ENCODE measurements at regions not wholly inside any gene's neighbourhood (a gene's known extent, or its start where the extent isn't known, plus 50 kb on each side); places are given as distances from the start of the nearest gene placed in this dataset.

DNA sequence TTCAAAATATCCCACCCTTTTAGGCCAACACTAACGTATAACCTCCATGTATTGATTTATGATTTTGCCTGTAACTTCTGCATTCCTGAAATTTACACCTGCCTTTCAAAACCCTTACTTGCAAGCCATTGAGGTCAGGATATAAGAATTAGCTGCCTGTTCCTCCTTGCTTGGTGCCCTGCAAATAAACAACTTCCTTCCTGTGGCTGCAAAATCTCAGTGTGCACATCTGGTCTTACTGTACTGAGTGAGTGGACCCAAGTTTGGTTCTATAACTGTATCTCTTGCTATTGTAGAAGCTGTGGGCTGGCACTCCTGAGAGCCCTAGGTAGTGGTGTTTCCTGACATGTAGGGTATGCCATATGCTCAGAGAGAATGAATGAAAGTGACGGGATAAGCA lies 191.1 kb upstream of the RASGRP1 start:
- Histone ChIP-seq H3K27ac (ENCODE audit: low read depth, low read length, poor library complexity, severe bottlenecking) (no peak overlapping the region), H4K20me1 (ENCODE audit: insufficient read depth, low read length) (no peaks in the 10 kb centered on the region), H3K4me2 (ENCODE audit: low read length) (no peak overlapping the region), H3K4me3 (ENCODE audit: low read depth, low read length, poor library complexity, severe bottlenecking) (no peak overlapping the region), H3K4me1 (ENCODE audit: insufficient read depth, low read length, poor library complexity, severe bottlenecking) (no peaks in the 10 kb centered on the region), H3K36me3 (ENCODE audit: insufficient read depth, low read length) (no peaks in the 10 kb centered on the region), H3K9me2 (ENCODE audit: insufficient read depth, low read length) (no peaks in the 10 kb centered on the region), H3K79me2 (ENCODE audit: insufficient read depth, low read depth, low read length) (no peaks in the 10 kb centered on the region), H3K9me3 (ENCODE audit: low read length) (no peaks in the 10 kb centered on the region), H2AFZ (ENCODE audit: low read length) (no peak overlapping the region)
- TF ChIP-seq, protein P1, sequence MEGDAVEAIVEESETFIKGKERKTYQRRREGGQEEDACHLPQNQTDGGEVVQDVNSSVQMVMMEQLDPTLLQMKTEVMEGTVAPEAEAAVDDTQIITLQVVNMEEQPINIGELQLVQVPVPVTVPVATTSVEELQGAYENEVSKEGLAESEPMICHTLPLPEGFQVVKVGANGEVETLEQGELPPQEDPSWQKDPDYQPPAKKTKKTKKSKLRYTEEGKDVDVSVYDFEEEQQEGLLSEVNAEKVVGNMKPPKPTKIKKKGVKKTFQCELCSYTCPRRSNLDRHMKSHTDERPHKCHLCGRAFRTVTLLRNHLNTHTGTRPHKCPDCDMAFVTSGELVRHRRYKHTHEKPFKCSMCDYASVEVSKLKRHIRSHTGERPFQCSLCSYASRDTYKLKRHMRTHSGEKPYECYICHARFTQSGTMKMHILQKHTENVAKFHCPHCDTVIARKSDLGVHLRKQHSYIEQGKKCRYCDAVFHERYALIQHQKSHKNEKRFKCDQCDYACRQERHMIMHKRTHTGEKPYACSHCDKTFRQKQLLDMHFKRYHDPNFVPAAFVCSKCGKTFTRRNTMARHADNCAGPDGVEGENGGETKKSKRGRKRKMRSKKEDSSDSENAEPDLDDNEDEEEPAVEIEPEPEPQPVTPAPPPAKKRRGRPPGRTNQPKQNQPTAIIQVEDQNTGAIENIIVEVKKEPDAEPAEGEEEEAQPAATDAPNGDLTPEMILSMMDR (conservative IDR thresholded peaks at IDR 0.05; ENCODE audit: low read length) = no peak
- no peak for TF ChIP-seq EZH2phosphoT487 (IDR thresholded peaks at IDR 0.05; ENCODE audit: borderline replicate concordance, low read depth, low read length)
- ChIA-PET CTCF (ENCODE audit: unreplicated experiment) (no interaction called here), POLR2A (interaction anchor here (0.5 kb wide), 1 partner anchor 621 kb away, joined by 3 read pairs; no protein-coding TSS in a partner anchor)
- intact Hi-C loops (cut with micrococcal nuclease; ENCODE audit: unreplicated experiment) = no loop called here
- no peak for DNase-seq (ENCODE audit: low spot score)
- no TSS peak for BruUV-seq (replicated peaks)

DNA sequence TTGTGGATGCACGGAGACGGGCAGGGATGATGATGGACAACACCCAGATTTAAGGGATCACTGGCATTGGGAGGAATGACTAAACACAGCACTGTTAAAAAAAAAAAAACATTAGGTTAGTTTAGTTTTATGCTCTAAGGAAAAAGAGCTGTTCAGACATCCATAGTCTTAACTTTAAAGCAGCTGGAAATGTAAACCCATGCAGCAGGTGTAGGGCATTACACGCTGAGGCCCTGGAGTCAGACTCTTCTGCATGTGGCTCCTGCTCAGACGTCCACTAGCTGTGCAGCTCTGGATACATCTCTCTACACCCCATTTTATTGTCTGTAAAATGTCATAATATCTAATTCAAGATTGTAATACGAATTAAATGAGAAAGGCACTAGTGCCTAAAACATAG lies 191.8 kb upstream of the RASGRP1 start:
- no TSS peak for BruUV-seq (replicated peaks)

DNA sequence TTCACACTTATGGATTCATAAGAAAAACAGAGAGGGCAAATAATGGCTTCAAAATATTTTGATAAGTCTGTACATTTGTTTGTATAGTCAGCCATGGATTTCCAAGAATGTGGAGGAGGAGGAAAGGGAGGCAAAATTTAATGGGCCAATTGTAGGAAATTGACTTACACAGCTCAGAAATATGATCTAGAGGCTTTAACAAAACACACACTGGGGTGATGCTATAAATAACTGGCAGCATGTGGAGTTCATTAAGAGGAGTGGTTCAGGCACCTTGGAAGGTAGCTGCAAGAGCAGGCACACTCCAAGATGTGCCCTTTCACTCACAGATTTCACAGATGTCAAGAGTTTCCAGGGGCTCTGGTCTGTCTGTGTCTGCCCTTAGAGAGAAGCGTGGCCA lies 193.4 kb upstream of the RASGRP1 start:
- ChIA-PET CTCF (ENCODE audit: unreplicated experiment) (no interaction called here), POLR2A (no interaction called here)
- Histone ChIP-seq H3K9me3 (ENCODE audit: low read length) (no peaks in the 10 kb centered on the region), H3K4me2 (ENCODE audit: low read length) (no peak overlapping the region), H3K4me3 (ENCODE audit: low read depth, low read length, poor library complexity, severe bottlenecking) (no peak overlapping the region), H3K79me2 (ENCODE audit: insufficient read depth, low read depth, low read length) (no peaks in the 10 kb centered on the region), H3K4me1 (ENCODE audit: insufficient read depth, low read length, poor library complexity, severe bottlenecking) (no peaks in the 10 kb centered on the region), H2AFZ (ENCODE audit: low read length) (no peak overlapping the region), H4K20me1 (ENCODE audit: insufficient read depth, low read length) (no peaks in the 10 kb centered on the region), H3K27ac (ENCODE audit: low read depth, low read length, poor library complexity, severe bottlenecking) (no peak overlapping the region), H3K9me2 (ENCODE audit: insufficient read depth, low read length) (no peaks in the 10 kb centered on the region), H3K36me3 (ENCODE audit: insufficient read depth, low read length) (no peaks in the 10 kb centered on the region)
- no peak for TF ChIP-seq EZH2phosphoT487 (IDR thresholded peaks at IDR 0.05; ENCODE audit: borderline replicate concordance, low read depth, low read length)
- TF ChIP-seq, protein P1 (conservative IDR thresholded peaks at IDR 0.05; ENCODE audit: low read length) = no peak
- no TSS peak for BruUV-seq (replicated peaks)
- no peak for DNase-seq (ENCODE audit: low spot score)
- intact Hi-C loops (cut with micrococcal nuclease; ENCODE audit: unreplicated experiment) = no loop called here

More for the DNA sequence above, 191.8 kb upstream of the RASGRP1 start:
- TF ChIP-seq, protein P1 (conservative IDR thresholded peaks at IDR 0.05; ENCODE audit: low read length) = no peak
- TF ChIP-seq EZH2phosphoT487 (IDR thresholded peaks at IDR 0.05; ENCODE audit: borderline replicate concordance, low read depth, low read length) = no peak
- H3K27ac ChIP-seq (ENCODE audit: low read depth, low read length, poor library complexity, severe bottlenecking) = no peak overlapping the region
- H3K9me2 ChIP-seq (ENCODE audit: insufficient read depth, low read length) = no peaks in the 10 kb centered on the region
- DNase-seq (ENCODE audit: low spot score) = no peak
- no peaks in the 10 kb centered on the region for H3K36me3 ChIP-seq (ENCODE audit: insufficient read depth, low read length)
- ChIA-PET POLR2A (no interaction called here), CTCF (ENCODE audit: unreplicated experiment) (no interaction called here)
- no peaks in the 10 kb centered on the region for H3K4me1 ChIP-seq (ENCODE audit: insufficient read depth, low read length, poor library complexity, severe bottlenecking)
- no peak overlapping the region for H3K4me2 ChIP-seq (ENCODE audit: low read length)
- intact Hi-C loops (cut with micrococcal nuclease; ENCODE audit: unreplicated experiment) = no loop called here
- H3K79me2 ChIP-seq (ENCODE audit: insufficient read depth, low read depth, low read length) = no peaks in the 10 kb centered on the region
- H2AFZ ChIP-seq (ENCODE audit: low read length) = no peak overlapping the region
- H4K20me1 ChIP-seq (ENCODE audit: insufficient read depth, low read length) = no peaks in the 10 kb centered on the region
- no peak overlapping the region for H3K4me3 ChIP-seq (ENCODE audit: low read depth, low read length, poor library complexity, severe bottlenecking)
- no peaks in the 10 kb centered on the region for H3K9me3 ChIP-seq (ENCODE audit: low read length)

Measured in OCI-LY7 (cell line).